Upper lobe of left lung (tissue), 6 donors: ENCODE measurements at regions not wholly inside any gene's neighbourhood (a gene's known extent, or its start where the extent isn't known, plus 50 kb on each side); places are given as distances from the start of the nearest gene placed in this dataset.
"Not testable (repeated sequence)": the region's sequence is repeated elsewhere in the genome, so short reads cannot be mapped to it uniquely, and the experiment has no call there.

ENCODE experiments used
- ATAC-seq, 2 donors: fragments of 200-7000 bp; cut with Tn5 transposase; one replicate each; pipeline ENCODE4 v1.9.1; 2022; ENCODE audit warnings: mild to moderate bottlenecking in 2 of 2, moderate library complexity in 2 of 2; ENCODE audit not compliant: low FRiP score in 2 of 2
- DNase-seq, 2 donors: peaks; one replicate each; pipeline ENCODE4 v3.0.0-alpha.2; 2019 to 2020
- H3K27ac ChIP-seq, 4 donors: fragments of 200-600 bp; sonication (generic); one replicate each; pipeline ENCODE4 v1.5.1; 2016 to 2019
- H3K27me3 ChIP-seq, 4 donors: fragments of 200-600 bp; sonication (generic); one replicate each; pipeline ENCODE4 v1.5.1; 2017 to 2019
- H3K36me3 ChIP-seq, 4 donors: fragments of 200-600 bp; sonication (generic); one replicate each; pipeline ENCODE4 v1.5.1; 2016 to 2019
- H3K4me1 ChIP-seq, 4 donors: fragments of 200-600 bp; sonication (generic); one replicate each; pipeline ENCODE4 v1.5.1; 2018 to 2019
- H3K4me3 ChIP-seq, 4 donors: fragments of 200-600 bp; sonication (generic); one replicate each; pipeline ENCODE4 v1.5.1; 2017 to 2019; ENCODE audit warnings: mild to moderate bottlenecking in 2 of 4, moderate library complexity in 1 of 4
- H3K9me3 ChIP-seq, 4 donors: fragments of 200-600 bp; sonication (generic); one replicate each; pipeline ENCODE4 v1.5.1; 2018 to 2019
- EP300 ChIP-seq, 4 donors: sonication (generic); formaldehyde crosslinking; IDR thresholded peaks; one replicate each; pipeline ENCODE4 v1.5.1; 2017; ENCODE audit warnings: antibody characterized with exemption in 4 of 4, control low read depth in 2 of 4
- POLR2A ChIP-seq, 4 donors: fragments of 450-650 bp; IDR thresholded peaks; one replicate each; pipeline ENCODE4 v1.5.1; 2016 to 2017; ENCODE audit warnings: antibody characterized with exemption in 4 of 4, mild to moderate bottlenecking in 2 of 4
- POLR2AphosphoS5 ChIP-seq, 2 donors: sonication (generic); formaldehyde crosslinking; IDR thresholded peaks; one replicate each; pipeline ENCODE4 v1.5.1; 2017; ENCODE audit warnings: antibody characterized with exemption in 2 of 2
- WGBS, 2 donors: methylation state at CpG; one replicate each; pipeline ENCODE4 v1.1.5; 2017 to 2018; 5-methylcytosine and 5-hydroxymethylcytosine counted together
- TF ChIP-seq, protein P1 (sequence below), 6 experiments: fragments of 450-650 bp in 4 of 6; fragments of 200-600 bp in 2 of 6; sonication (generic) in 2 of 6; IDR thresholded peaks; one replicate each; pipeline ENCODE4 v1.5.1; 2016 to 2019; ENCODE audit warnings: antibody characterized with exemption in 6 of 6
- donor health status: DM: no; HTN: no; CAD: no; lungs with moderate emphysema.
- donor health status: DM: no; HTN: yes; CAD: no; lungs with severe emphysema.

DNA sequence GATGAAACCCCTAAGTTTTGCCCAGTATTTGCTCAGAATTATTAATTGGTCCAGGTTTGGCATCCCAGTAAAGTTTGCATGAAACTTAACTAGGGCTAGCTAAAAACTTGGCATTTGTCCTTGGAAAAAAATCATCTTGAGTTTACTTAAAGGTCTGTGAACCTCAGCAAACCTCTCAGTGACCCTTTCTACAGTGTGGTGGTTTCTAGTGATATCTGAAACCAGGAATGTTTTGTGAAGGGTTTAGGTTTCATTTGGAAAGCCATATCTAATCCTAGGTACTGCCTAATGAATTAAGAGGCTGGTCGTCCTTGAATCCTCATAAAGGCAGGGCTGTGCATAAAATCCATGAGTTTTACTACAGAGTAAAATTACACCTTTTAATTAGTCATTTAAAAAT is 218.5 kb upstream of the ANKRD50 start:
- no peaks in the 10 kb centered on the region for H3K36me3 ChIP-seq
- no peak overlapping the region for H3K4me3 ChIP-seq
- DNase-seq (no peak), ATAC-seq (no peak)
- peaks cover 0 to 2% (median under 1%) of the 10 kb centered on the region in 4 donors for H3K4me1 ChIP-seq
- no peak overlapping the region for H3K27ac ChIP-seq
- H3K9me3 ChIP-seq, result no peaks in the 10 kb centered on the region
- H3K27me3 ChIP-seq, result no peaks in the 10 kb centered on the region
- WGBS, 2 donors, result 50 to 55% methylated on average over 1 of the region's 1 CpG
- TF ChIP-seq EP300 (IDR thresholded peaks at IDR 0.05) (no peak), POLR2AphosphoS5 (IDR thresholded peaks at IDR 0.05) (no peak), POLR2A (IDR thresholded peaks at IDR 0.05) (no peak)
- TF ChIP-seq, protein P1, sequence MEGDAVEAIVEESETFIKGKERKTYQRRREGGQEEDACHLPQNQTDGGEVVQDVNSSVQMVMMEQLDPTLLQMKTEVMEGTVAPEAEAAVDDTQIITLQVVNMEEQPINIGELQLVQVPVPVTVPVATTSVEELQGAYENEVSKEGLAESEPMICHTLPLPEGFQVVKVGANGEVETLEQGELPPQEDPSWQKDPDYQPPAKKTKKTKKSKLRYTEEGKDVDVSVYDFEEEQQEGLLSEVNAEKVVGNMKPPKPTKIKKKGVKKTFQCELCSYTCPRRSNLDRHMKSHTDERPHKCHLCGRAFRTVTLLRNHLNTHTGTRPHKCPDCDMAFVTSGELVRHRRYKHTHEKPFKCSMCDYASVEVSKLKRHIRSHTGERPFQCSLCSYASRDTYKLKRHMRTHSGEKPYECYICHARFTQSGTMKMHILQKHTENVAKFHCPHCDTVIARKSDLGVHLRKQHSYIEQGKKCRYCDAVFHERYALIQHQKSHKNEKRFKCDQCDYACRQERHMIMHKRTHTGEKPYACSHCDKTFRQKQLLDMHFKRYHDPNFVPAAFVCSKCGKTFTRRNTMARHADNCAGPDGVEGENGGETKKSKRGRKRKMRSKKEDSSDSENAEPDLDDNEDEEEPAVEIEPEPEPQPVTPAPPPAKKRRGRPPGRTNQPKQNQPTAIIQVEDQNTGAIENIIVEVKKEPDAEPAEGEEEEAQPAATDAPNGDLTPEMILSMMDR (IDR thresholded peaks at IDR 0.05), result no peak

- peak in 1 of 2 donors; percentile 26 for DNase-seq
- not testable (repeated sequence) for H3K27me3 ChIP-seq, ATAC-seq, H3K36me3 ChIP-seq, H3K9me3 ChIP-seq, H3K4me1 ChIP-seq, H3K27ac ChIP-seq, H3K4me3 ChIP-seq
- WGBS, 2 donors, result 97% methylated on average over 12 of the region's 12 CpGs
These were observed 210.2 kb upstream of the ANKRD50 start for GRCh38 chr4:124922748-124923147.

DNA sequence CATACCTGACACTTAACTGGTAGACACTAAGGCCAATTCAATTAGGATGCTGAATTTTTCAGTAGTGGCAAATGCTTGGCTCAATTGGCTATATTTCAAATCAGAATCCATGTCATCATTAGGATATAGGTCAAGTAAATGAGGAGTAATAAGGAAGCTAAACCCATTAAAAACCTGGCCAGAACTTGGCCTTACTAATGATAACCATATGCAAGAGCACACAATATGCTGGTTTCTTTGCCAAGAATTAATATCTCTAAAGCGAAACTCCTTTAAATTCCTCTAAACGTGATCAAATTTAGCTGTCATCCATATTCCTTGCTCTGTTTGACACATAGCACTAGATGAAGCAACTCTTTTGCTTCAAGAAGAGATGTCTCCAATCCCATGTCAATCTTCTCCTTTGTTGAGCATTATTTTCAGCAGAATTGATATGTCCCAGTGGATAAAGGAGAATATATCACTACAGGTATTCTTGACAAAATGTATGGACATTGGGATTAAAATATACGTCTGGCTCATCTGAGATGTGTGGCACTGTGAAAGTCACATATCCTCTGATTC is 206.1 kb upstream of the ANKRD50 start:
- Histone ChIP-seq H3K27ac (no peak overlapping the region), H3K4me1 (no peaks in the 10 kb centered on the region), H3K36me3 (no peaks in the 10 kb centered on the region), H3K9me3 (peaks cover 0 to under 1% (median 0%) of the 10 kb centered on the region in 4 donors), H3K27me3 (no peaks in the 10 kb centered on the region), H3K4me3 (no peak overlapping the region)
- ATAC-seq, result no peak
- WGBS, 2 donors, result 83% methylated on average over 3 of the region's 3 CpGs
- no peak for TF ChIP-seq POLR2AphosphoS5 (IDR thresholded peaks at IDR 0.05)
- TF ChIP-seq, protein P1 (IDR thresholded peaks at IDR 0.05), result no peak
- TF ChIP-seq EP300 (IDR thresholded peaks at IDR 0.05), result no peak
- TF ChIP-seq POLR2A (IDR thresholded peaks at IDR 0.05), result no peak
- no peak for DNase-seq

DNA sequence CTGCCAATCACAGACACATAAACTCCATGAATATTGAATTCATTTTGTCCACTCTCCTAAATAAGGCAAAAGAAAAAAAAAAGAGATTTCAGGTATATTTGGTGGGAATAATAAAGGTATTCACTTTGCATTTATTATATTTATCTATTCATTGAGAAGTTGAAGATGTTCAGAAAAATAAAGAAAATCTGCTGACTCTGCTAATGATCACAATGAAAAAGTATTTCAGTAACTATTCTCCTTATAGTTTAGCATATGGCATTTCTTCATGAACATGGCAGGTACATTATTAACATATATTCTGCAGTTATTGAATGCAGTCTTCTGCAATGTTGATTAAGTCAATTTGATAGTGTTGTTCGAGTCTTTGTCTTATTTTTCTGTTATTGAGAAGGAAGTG is 202.5 kb upstream of the ANKRD50 start:
- WGBS, 2 donors, result 54 to 62% methylated on average over 1 of the region's 1 CpG
- Histone ChIP-seq H3K4me1 (no peaks in the 10 kb centered on the region), H3K9me3 (peaks cover 4 to 22% (median 7%) of the 10 kb centered on the region in 4 donors), H3K27me3 (no peaks in the 10 kb centered on the region), H3K36me3 (no peaks in the 10 kb centered on the region), H3K4me3 (no peak overlapping the region), H3K27ac (no peak overlapping the region)
- ATAC-seq (no peak), DNase-seq (no peak)
- TF ChIP-seq POLR2AphosphoS5 (IDR thresholded peaks at IDR 0.05), result no peak
- TF ChIP-seq, protein P1 (IDR thresholded peaks at IDR 0.05), result no peak

GRCh38 chr4:124913237-124913636 is 200.7 kb upstream of the ANKRD50 start:
- no peak overlapping the region for H3K27ac ChIP-seq
- H3K9me3 ChIP-seq, result peaks cover 4 to 22% (median 7%) of the 10 kb centered on the region in 4 donors
- DNase-seq (no peak), ATAC-seq (no peak)
- 75% methylated on average over 1 of the region's 1 CpG; no CpG with 5 or more reads in 1 of the 2 donors for WGBS, 2 donors
- H3K27me3 ChIP-seq, result no peaks in the 10 kb centered on the region
- no peak overlapping the region for H3K4me3 ChIP-seq
- no peaks in the 10 kb centered on the region for H3K36me3 ChIP-seq
- H3K4me1 ChIP-seq, result no peaks in the 10 kb centered on the region
- no peak for TF ChIP-seq POLR2AphosphoS5 (IDR thresholded peaks at IDR 0.05)
- TF ChIP-seq, protein P1 (IDR thresholded peaks at IDR 0.05), result no peak
- no peak for TF ChIP-seq EP300 (IDR thresholded peaks at IDR 0.05)
- TF ChIP-seq POLR2A (IDR thresholded peaks at IDR 0.05), result no peak
